Hippocampal formation (tissue), 2 donors: ENCODE measurements at regions not wholly inside any gene's neighbourhood (a gene's known extent, or its start where the extent isn't known, plus 50 kb on each side); places are given as distances from the start of the nearest gene placed in this dataset.

Experiments used
- DNase-seq, 2 donors: peaks; one replicate each; lab custom pipeline; 2025; lab: John Stamatoyannopoulos, UW

DNA sequence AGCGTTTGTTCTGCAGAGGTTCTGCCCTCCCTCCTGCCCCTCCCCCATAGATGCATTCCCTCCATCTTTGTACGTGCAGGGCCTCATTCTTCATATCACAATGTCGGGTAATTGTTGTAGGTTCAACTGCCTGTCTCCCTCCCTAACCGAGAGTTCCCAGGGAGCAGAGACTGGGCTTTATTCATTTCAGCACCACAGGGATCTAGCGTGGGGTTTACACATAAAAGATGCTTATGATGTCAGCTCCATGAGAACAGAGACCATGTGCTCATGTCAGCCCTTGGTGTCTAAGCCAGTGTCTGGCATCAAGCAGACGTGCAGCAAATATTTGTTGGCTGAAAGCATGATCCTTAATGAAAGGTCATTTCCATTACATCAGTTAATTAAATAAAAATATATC is 298.9 kb upstream of the TRIB2 start:
- DNase-seq: no peak

- no peak for DNase-seq
These were observed 296.9 kb upstream of the TRIB2 start for GRCh38 chr2:12419803-12420202.

- DNase-seq: no peak
These were observed 295.7 kb upstream of the TRIB2 start for GRCh38 chr2:12421046-12421445.

- no peak for DNase-seq
These were observed 292.5 kb upstream of the TRIB2 start for GRCh38 chr2:12424219-12424618.

DNA sequence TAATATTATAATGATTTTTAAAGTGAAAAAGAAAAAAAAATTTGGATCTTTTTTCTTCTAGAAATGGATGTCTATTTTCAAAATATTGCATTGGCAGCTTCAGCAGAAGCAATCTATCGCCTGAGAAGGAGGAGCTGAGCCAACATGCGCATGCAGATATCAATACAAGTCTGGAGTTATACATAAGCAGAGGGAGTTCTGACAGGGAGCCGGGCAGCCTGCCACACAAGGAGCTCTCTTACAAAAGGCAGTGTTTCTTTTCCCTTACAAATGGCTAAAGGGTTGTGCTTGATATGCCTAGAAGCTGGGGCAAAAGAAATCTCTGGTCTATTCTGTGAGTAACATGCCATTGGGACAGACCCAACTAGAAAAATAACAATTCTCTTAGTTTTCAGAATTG is 291.9 kb upstream of the TRIB2 start:
- DNase-seq: peak in 1 of 2 donors; percentile 13

DNA sequence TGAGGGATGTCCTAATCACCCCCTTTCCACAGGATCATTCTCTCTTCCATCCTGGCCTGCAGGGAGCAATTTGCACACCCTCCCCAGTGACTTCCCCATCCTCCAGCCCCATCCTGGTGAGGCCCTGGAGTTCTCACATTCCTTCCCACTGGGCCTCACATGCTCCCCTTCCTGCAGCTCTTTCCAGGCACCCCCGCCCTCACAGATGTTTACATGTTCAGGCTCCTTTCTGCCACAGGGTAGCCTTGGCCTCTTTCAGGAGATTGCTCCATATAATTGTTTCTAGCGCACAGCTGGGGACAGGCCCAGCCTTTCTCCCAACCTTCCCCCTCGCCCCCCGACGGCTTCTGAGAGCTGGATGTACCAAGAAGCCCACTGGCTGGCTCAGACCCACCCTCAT is 288.4 kb upstream of the TRIB2 start:
- DNase-seq: no peak

- DNase-seq: no peak
These were observed 287.9 kb upstream of the TRIB2 start for GRCh38 chr2:12428786-12429185.

DNA sequence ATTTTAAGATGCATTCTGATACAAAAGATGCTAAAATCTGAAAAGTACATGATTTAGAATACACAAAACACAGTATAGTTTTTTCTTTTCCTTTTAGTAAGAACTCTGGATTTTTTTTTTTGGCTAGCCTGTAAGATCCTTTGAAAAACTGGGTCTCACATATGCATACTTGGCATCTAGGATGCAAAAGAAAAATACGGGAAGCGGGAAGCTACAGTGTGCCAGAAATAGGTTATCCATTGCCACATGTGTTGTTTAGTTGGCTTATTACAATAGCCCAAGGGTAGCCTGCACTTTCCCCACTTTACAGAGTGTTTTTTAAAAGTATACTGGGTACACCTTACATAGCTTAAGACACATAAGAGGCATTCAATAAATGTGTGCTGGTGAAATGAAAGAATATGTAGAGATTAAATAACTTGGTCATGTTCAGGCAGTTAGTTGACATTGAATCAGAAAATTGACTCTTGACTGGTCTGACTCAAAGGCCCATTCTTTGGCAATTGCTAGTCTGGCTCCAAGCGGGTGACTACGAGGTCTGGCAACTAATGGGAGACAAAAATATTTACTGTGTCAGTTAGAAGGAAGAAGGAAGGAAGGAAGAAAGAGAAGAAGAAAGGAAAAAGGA is 286.8 kb upstream of the TRIB2 start:
- no peak for DNase-seq

DNA sequence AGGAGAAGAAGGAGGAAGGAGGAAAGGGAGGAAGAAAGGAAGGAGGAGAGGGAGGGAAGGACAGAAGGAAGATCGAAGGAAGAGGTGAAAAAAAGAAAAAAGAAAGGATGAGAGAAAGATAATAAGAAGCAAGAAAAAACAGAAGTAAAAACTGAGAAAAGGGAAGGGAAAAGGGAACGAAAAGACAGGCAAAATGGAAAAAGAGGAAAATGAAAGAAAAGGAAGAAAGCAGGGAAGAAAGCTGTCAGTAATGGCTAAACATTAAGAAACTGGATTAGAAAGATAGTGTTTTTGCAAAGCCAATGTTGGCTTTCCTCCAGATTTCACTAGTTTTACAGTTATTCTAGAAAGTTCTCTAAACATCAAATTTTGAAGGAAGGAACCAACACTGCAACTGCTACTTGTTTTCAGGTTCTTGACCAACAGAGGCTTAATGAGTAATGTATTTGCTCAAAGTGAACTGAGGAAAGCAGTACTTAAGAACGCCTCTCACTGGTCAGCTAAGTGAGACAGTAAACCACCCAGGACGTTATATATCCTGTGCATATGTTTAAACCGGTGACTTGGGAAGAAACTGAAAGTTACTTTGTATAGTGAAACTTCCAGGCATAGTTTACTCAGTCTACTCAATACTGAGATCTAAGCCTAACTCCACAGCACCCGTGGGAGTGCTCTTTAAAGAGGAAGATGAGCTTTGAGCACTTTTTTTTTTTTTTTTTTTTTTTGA is 286.2 kb upstream of the TRIB2 start:
- no peak for DNase-seq

DNA sequence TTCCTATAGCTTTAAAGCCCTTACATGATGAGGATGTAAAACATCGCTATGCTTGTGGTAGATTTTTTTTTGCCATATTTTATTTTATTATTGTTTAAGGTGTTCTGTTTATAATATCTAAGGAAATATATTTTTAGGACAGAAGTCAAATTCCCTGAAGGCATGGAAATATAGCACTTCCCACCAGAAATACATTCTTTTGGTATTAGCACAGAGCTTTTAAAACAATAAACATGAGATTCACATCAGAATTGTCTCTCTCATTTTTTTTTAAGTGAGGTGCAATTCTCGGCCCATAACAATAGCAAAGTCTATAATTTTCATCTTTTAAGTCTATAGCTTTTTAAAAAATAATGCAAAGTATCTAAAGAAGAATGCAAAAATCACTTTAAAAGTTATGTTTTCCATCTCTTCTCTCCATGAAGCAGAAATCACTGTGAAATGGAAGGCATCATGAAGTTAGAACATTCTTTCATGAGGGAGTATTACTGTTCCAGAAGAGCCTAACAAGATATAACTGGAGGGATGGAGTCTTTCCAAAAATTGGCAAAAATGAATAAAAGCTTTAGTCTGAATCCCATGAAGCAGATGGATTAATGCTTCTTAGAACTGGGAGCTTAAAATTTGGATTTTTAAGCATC is 283.6 kb upstream of the TRIB2 start:
- DNase-seq: no peak

GRCh38 chr2:12433626-12433990 is 283.1 kb upstream of the TRIB2 start:
- no peak for DNase-seq

GRCh38 chr2:12434630-12435098 is 282.1 kb upstream of the TRIB2 start:
- DNase-seq: no peak

DNA sequence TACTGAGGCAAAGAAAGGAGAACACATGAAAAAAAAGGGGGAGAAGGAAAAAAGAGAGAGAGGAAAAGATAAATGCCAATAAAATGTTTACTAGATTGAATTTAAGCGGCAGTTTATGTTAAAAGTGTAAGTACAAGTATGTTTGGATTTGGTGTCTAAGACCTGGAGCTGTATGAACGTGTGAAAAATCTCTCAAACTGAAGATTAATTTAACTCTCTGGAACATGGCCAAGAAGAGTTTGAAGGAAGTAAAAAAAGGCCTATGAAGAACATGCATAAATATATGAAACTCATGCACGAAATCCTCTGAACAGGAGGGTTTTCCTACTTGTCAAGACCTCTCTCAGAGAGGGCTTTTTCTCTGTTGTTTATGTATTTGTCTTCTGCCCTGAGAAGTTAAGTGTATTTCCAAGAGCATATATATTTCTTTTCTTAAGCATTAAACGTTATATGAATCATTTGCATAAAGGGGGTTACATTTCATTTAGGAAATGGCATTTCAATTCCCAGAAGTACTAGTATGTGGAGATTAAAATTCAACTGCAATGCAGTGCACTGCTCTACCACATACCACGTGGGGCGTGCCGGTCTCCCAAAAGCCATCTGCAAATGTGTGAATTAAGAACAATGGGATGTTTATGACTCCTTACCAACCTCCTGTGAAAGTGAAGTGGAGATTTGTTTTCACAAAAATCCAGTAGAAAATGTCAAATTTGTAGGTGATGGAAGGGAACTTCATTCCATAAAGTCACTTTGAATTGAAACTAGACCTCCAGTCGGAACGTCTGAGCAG is 281.1 kb upstream of the TRIB2 start:
- DNase-seq: no peak

DNA sequence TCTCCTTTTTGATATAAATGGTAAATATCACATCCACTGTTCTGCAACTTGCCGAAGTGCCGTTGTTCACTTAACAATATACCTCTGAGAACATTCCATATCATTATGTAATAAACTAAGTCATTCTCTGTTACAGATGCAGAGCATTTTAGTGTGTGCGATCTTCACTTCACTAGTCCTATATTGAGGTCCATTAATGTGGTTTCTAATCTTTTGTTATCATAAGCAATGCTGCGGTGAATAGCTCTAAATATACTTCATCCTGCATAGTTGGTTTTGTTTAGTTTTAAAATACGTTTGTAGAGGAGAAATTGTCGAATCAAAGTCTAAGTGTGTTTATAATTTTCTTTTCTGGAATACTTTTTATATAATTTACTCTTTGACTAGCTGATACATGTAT is 280.3 kb upstream of the TRIB2 start:
- no peak for DNase-seq

- DNase-seq: no peak
These were observed 279.7 kb upstream of the TRIB2 start for GRCh38 chr2:12436935-12437561.

GRCh38 chr2:12440731-12441130 is 276.0 kb upstream of the TRIB2 start:
- DNase-seq: no peak

DNA sequence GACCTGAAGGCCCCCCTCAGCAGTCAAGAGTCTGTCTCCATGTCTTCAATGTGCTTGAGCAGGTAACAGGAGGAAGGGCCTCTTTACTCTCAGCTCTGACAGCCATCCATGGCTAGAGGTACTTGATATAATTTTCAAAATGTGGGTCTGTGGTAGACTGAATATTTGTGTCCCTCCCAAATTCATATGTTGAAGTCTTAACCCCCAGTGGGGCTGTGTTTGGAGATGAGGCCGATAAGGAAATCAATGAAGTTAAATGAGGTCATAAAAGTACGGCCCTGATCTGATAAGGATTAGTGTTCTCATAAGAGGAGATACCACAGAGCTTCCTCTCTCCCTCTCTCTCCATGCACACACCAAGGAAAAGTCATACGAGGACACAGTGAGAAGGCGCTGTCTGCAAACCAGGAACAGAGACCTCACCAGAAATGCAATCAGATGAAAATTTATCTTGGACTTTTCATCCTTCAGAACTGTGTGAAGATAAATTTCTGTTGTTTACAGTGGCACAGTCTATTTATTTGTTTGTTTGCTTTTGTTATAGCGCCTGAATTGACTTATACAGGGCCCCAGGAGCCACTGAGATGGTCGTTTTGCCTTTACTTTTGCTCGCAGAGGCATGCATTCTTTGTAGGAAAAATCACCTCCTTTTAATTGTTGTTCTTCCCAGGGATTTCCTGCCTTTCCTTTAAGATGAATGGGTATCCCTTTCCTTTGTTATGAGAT is 274.8 kb upstream of the TRIB2 start:
- no peak for DNase-seq

DNA sequence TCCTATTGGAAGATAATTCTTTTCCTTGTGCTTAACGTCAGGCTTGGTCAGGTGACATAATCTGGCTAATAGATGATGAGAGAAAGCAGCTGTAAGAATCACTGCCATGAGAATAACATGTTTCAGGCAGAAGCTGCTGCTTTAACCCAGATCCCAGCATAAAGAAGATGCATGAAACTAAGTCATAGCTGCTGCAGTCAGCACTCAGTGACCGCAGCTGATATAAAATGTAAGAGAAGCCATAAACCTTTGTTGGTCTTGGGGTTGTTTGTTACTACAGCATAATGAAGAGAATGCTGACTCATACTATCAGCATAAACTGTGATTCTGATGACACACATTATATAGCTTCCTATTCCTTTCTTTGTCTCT is 274.3 kb upstream of the TRIB2 start:
- DNase-seq: no peak

- DNase-seq: no peak
These were observed 267.8 kb upstream of the TRIB2 start for GRCh38 chr2:12448846-12449505.

GRCh38 chr2:12451726-12452125 is 265.0 kb upstream of the TRIB2 start:
- DNase-seq: no peak

GRCh38 chr2:12452185-12452584 is 264.6 kb upstream of the TRIB2 start:
- DNase-seq: no peak
